ENCODE measurements at regions not wholly inside any gene's neighbourhood (a gene's known extent, or its start where the extent isn't known, plus 50 kb on each side); places are given as distances from the start of the nearest gene placed in this dataset.
"Not testable (repeated sequence)": the region's sequence is repeated elsewhere in the genome, so short reads cannot be mapped to it uniquely, and the experiment has no call there.

- no peak for DNase-seq
Observed at GRCh38 chr13:61136093-61136492, 279.6 kb downstream of the PCDH20 start.

GRCh38 chr13:61135583-61135982 is 280.1 kb downstream of the PCDH20 start:
- no peak for DNase-seq

GRCh38 chr13:61128850-61129645 is 286.6 kb downstream of the PCDH20 start:
- no peak for DNase-seq

GRCh38 chr13:61123538-61124289 is 291.9 kb downstream of the PCDH20 start:
- no peak for DNase-seq

- no peak for DNase-seq
Observed at GRCh38 chr13:61113140-61113658, 302.4 kb downstream of the PCDH20 start.

- no peak for DNase-seq
Observed at GRCh38 chr13:61111529-61111928, 304.1 kb downstream of the PCDH20 start.

- DNase-seq = no peak
Observed at GRCh38 chr13:61110732-61111131, 304.9 kb downstream of the PCDH20 start.

- DNase-seq = no peak
Observed at GRCh38 chr13:61109741-61110140, 305.9 kb downstream of the PCDH20 start.

GRCh38 chr13:61107989-61108388 is 307.7 kb downstream of the PCDH20 start:
- DNase-seq = no peak

GRCh38 chr13:61095885-61096284 is 319.8 kb downstream of the PCDH20 start:
- no peak for DNase-seq

- no peak for DNase-seq
Observed at GRCh38 chr13:61094865-61095264, 320.8 kb downstream of the PCDH20 start.

- not testable (repeated sequence) for DNase-seq
Observed at GRCh38 chr13:61089894-61090293, 325.8 kb downstream of the PCDH20 start.

- no peak for DNase-seq
Observed at GRCh38 chr13:61086087-61086486, 329.6 kb downstream of the PCDH20 start.

- no peak for DNase-seq
Observed at GRCh38 chr13:61084988-61085387, 330.7 kb downstream of the PCDH20 start.

- DNase-seq = no peak
Observed at GRCh38 chr13:61078976-61079770, 336.5 kb downstream of the PCDH20 start.

GRCh38 chr13:61052175-61052574 is 363.5 kb downstream of the PCDH20 start:
- no peak for DNase-seq

GRCh38 chr13:61045251-61045650 is 370.4 kb downstream of the PCDH20 start:
- no peak for DNase-seq

- DNase-seq = peak; percentile 42
Observed at GRCh38 chr13:61040181-61040580, 375.5 kb downstream of the PCDH20 start.

- no peak for DNase-seq
Observed at GRCh38 chr13:61039302-61039701, 376.3 kb downstream of the PCDH20 start.

- DNase-seq = no peak
Observed at GRCh38 chr13:61036715-61037114, 378.9 kb downstream of the PCDH20 start.

- no peak for DNase-seq
Observed at GRCh38 chr13:61030445-61030844, 385.2 kb downstream of the PCDH20 start.

GRCh38 chr13:61029064-61029463 is 386.6 kb downstream of the PCDH20 start:
- DNase-seq = no peak

GRCh38 chr13:61024046-61024445 is 391.6 kb downstream of the PCDH20 start:
- no peak for DNase-seq

Measured in left hindlimb (tissue), 1 donor.